Thymus (tissue), 11 donors: ENCODE measurements at regions not wholly inside any gene's neighbourhood (a gene's known extent, or its start where the extent isn't known, plus 50 kb on each side); places are given as distances from the start of the nearest gene placed in this dataset.

ENCODE experiments used
- DNase-seq, 9 donors: peaks; one replicate each; pipeline ENCODE4 v3.0.0-alpha.2; 2013; ENCODE audit warnings: low spot score in 9 of 9, low read depth in 6 of 9, missing footprints in 1 of 9
- H3K27ac ChIP-seq, 2 donors: one replicate each; pipeline ENCODE4 v1.5.1; 2013; ENCODE audit warnings: control low read depth in 1 of 2, low read depth in 1 of 2, low read length in 1 of 2, mild to moderate bottlenecking in 1 of 2, moderate library complexity in 1 of 2
- H3K27me3 ChIP-seq, 2 donors: one replicate each; pipeline ENCODE4 v1.5.1; 2013; ENCODE audit warnings: low read length in 1 of 2; ENCODE audit not compliant: control insufficient read depth in 2 of 2, insufficient read depth in 1 of 2
- H3K36me3 ChIP-seq, 2 donors: one replicate each; pipeline ENCODE4 v1.5.1; 2013; ENCODE audit warnings: low read length in 1 of 2, mild to moderate bottlenecking in 1 of 2, moderate library complexity in 1 of 2; ENCODE audit not compliant: control insufficient read depth in 2 of 2, insufficient read depth in 2 of 2
- H3K4me1 ChIP-seq, 2 donors: one replicate each; pipeline ENCODE4 v1.5.1; 2013; ENCODE audit warnings: low read length in 2 of 2; ENCODE audit not compliant: control insufficient read depth in 2 of 2, insufficient read depth in 2 of 2
- H3K4me3 ChIP-seq, 2 donors: one replicate each; pipeline ENCODE4 v1.5.1; 2013; ENCODE audit warnings: low read length in 2 of 2, control low read depth in 1 of 2, mild to moderate bottlenecking in 1 of 2
- H3K9me3 ChIP-seq, 2 donors: one replicate each; pipeline ENCODE4 v1.5.1; 2013; ENCODE audit warnings: low read length in 1 of 2, mild to moderate bottlenecking in 1 of 2; ENCODE audit not compliant: control insufficient read depth in 2 of 2, insufficient read depth in 1 of 2
- WGBS: extraction: QIAGEN DNeasy Blood & Tissue Kit; methylation state at CpG from one replicate; pipeline ENCODE4 v1.1.7; 2013; 5-methylcytosine and 5-hydroxymethylcytosine counted together
- donor health status: healthy.

DNA sequence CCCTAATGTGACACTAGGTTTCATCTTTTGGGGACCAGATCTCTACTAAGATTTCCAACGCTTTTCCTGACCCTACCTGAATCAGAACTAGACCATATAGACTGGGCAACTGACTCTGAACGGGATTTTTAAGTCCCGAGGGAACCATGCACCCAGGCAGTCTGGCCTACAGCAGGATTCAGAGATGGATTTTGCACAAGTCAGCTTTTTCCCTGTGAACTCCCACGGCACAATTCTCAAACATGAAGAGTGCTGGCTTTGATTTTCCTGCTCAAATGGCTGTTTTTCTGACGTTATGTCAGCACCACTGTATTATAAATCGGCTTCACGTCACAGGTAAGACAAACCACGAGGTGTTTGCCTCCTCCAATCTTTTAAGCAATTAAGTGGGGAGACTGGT lies 409.1 kb downstream of the TCERG1L start:
- H3K27ac ChIP-seq, result no peak overlapping the region
- H3K36me3 ChIP-seq, result no peaks in the 10 kb centered on the region
- 86% methylated on average over 8 of the region's 8 CpGs for WGBS
- H3K27me3 ChIP-seq, result no peaks in the 10 kb centered on the region
- H3K9me3 ChIP-seq, result peaks cover 0 to 1% of the 10 kb centered on the region in 2 donors
- no peak overlapping the region for H3K4me3 ChIP-seq
- no peak for DNase-seq
- H3K4me1 ChIP-seq, result no peaks in the 10 kb centered on the region

DNA sequence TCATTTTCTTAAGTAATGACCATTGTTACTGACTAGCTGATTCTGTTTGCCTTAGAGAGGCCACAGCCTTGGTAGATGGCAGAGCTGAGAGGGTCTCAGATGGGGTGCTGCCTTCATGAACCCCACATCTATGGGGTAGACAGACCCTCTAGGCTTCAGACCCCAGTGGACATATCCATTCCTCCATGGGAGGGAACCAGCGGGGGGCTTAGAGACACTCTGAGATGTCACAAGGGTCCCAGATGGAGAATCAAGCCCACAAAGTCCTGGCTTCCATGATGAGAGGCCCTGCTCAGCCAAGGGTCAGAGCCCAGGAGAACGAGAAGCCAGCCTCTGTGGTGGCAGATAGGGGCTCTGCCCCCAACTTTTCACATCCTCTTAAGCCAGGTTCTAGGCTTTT lies 408.6 kb downstream of the TCERG1L start:
- Histone ChIP-seq H3K36me3 (no peaks in the 10 kb centered on the region), H3K4me3 (no peak overlapping the region), H3K9me3 (peaks cover 0 to 1% of the 10 kb centered on the region in 2 donors), H3K27me3 (no peaks in the 10 kb centered on the region), H3K4me1 (no peaks in the 10 kb centered on the region), H3K27ac (no peak overlapping the region)
- DNase-seq, result no peak
- 78% methylated on average over 2 of the region's 2 CpGs for WGBS

DNA sequence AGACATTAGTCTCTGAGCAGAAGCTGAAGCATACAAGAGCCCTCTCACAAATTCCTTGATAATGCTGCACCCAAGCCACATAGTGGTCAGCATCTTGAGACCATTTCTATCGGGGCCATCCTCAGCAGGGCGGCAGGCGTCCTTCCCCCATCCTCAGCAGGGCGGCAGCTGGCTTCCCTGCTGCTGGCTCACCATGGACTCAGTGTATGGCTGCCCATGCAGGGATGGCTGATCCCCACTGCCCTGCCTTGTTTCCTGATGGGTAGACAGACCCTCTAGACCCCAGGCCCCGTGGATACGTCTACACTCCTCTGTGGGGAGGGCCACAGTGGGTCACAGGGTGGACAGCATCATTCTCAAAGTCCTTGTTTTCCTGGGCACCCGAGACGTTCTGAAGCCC lies 406.8 kb downstream of the TCERG1L start:
- H3K4me1 ChIP-seq, result no peaks in the 10 kb centered on the region
- peaks cover 0 to 1% of the 10 kb centered on the region in 2 donors for H3K9me3 ChIP-seq
- no peak overlapping the region for H3K4me3 ChIP-seq
- 94% methylated on average over 8 of the region's 8 CpGs for WGBS
- no peaks in the 10 kb centered on the region for H3K36me3 ChIP-seq
- H3K27me3 ChIP-seq, result no peaks in the 10 kb centered on the region
- H3K27ac ChIP-seq, result no peak overlapping the region
- DNase-seq, result no peak

DNA sequence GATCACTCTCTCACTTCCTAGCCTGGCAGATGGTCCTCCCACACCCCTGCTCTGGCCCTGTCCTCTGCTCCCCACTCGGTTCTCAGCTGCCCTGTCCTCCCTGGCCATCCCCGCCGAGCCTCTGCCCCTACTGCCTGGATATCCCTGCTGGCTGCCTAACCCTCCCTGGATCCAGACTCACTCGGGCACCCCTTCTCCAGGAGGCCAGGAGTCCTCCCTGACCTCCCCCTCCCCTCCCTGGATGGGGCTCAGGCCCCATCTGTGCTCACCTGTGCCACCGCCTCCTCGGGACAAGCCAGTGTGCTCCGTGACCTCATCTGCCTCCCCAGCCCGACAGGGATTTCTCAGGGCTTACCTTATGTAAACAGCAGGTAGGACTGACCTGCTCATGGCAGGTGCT lies 406.1 kb downstream of the TCERG1L start:
- Histone ChIP-seq H3K27ac (no peak overlapping the region), H3K36me3 (no peaks in the 10 kb centered on the region), H3K4me3 (no peak overlapping the region), H3K27me3 (no peaks in the 10 kb centered on the region), H3K4me1 (no peaks in the 10 kb centered on the region), H3K9me3 (no peaks in the 10 kb centered on the region)
- 90% methylated on average over 8 of the region's 8 CpGs for WGBS
- no peak for DNase-seq

DNA sequence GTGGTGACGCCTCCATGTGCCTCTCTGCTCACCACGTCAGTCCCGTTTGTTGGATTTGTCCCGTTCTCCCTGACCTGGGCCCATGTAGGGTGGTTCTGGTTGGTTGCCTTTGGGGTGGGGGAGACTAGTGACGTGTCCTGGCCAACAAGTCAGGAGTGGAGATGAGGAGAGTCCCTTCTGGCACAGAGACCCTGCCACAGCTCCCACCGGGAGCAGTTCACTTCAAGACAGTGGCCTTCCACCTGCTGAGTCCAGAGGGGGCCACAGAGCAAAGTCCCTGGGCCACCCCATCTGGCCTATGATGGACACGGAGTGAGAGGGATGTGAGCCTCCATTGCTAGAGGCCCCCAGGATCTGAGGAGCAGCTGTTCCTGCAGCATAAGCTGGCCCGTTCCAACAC lies 405.6 kb downstream of the TCERG1L start:
- WGBS, result 77% methylated on average over 8 of the region's 8 CpGs

DNA sequence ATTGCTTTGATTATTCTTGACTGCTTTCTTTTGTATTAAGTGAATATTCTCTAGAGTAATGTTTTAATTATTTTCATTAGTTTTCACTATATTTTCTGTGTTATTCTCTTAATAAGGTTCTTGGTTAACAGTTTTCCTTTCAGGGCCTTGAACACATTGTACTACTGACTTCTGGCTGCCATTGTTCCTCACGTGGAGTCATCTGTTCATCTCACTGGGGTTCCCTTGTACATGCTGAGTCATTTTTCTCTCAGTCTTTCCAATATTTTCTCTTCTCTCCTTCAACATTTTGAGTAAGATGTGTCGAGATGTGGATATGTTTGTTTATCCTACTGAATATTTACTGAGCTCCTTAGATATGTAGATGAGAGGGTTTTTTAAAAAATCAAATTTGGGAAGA lies 400.7 kb downstream of the TCERG1L start:
- 91% methylated on average over 2 of the region's 2 CpGs for WGBS
- Histone ChIP-seq H3K4me3 (no peak overlapping the region), H3K4me1 (no peaks in the 10 kb centered on the region), H3K27me3 (no peaks in the 10 kb centered on the region), H3K27ac (no peak overlapping the region), H3K36me3 (no peaks in the 10 kb centered on the region), H3K9me3 (no peaks in the 10 kb centered on the region)
- no peak for DNase-seq

More for the DNA sequence above, 405.6 kb downstream of the TCERG1L start:
- Histone ChIP-seq H3K27ac (no peak overlapping the region), H3K4me1 (no peaks in the 10 kb centered on the region), H3K27me3 (no peaks in the 10 kb centered on the region), H3K36me3 (no peaks in the 10 kb centered on the region), H3K9me3 (no peaks in the 10 kb centered on the region), H3K4me3 (no peak overlapping the region)
- no peak for DNase-seq

DNA sequence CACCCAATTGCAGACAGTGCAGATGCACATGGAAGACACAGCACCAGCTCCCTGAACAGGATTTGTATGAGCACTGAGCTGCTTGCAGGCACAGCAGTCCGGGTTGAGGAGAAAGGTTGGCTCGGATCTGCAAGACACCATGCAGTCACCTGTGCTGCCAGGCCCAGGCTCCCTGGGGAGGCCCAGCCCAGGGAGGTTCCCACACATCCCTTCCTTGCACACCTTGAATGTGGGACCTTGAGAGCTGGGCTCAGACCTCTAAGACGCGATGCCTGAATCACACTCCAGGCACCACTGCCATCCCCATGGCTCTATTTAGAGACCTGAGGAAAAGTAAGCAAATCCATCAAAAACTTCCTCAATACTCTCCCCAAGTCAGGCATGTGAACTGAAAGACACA lies 397.7 kb downstream of the TCERG1L start:
- Histone ChIP-seq H3K36me3 (no peaks in the 10 kb centered on the region), H3K9me3 (no peaks in the 10 kb centered on the region), H3K4me3 (no peak overlapping the region), H3K27ac (no peak overlapping the region), H3K4me1 (no peaks in the 10 kb centered on the region), H3K27me3 (no peaks in the 10 kb centered on the region)
- 95% methylated on average over 4 of the region's 4 CpGs for WGBS
- no peak for DNase-seq

DNA sequence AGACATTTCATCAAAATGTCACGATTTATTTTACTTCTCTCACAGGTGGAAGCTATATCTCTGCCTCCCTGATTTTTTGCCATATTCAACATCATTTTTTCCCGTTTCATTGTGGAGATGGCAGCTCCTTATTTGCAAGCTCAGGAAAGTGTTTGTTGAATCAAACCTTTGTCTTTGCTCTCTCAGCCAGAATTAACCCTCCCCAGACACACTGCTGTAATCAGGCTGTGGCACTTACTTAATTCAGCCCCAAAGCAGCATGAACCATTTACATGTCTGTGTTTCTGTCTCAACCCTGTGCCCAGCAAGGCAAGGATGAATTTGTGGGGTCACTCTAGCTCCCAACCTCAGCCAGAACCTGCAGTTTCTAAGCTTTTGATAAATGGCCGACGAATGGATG lies 397.2 kb downstream of the TCERG1L start:
- H3K4me3 ChIP-seq, result no peak overlapping the region
- 92% methylated on average over 4 of the region's 4 CpGs for WGBS
- DNase-seq, result no peak

DNA sequence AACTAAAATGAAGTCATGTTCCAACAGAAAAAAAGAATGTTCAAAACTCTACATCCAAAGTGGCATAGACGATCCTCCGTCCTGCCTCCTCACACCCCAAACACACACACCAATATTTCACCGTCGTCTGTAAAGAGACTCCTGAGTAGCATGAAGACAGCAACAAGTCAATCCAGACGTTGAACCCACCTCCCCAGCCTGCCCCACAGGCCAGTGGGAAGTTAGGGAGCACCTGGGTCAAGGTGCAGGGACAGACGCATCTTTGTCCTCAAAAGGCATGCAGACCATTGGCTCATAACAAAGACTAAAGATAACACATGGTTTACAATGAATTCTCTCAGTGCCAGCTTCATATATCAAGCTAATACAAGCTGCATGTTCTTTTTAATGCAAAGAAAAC lies 396.5 kb downstream of the TCERG1L start:
- H3K9me3 ChIP-seq, result no peaks in the 10 kb centered on the region
- WGBS, result 78% methylated on average over 6 of the region's 6 CpGs
- H3K4me3 ChIP-seq, result no peak overlapping the region
- H3K4me1 ChIP-seq, result no peaks in the 10 kb centered on the region
- DNase-seq, result no peak
- no peaks in the 10 kb centered on the region for H3K36me3 ChIP-seq
- no peak overlapping the region for H3K27ac ChIP-seq
- H3K27me3 ChIP-seq, result no peaks in the 10 kb centered on the region

More for the DNA sequence above, 397.2 kb downstream of the TCERG1L start:
- H3K27ac ChIP-seq, result no peak overlapping the region
- no peaks in the 10 kb centered on the region for H3K36me3 ChIP-seq
- no peaks in the 10 kb centered on the region for H3K27me3 ChIP-seq
- H3K4me1 ChIP-seq, result no peaks in the 10 kb centered on the region
- H3K9me3 ChIP-seq, result no peaks in the 10 kb centered on the region

DNA sequence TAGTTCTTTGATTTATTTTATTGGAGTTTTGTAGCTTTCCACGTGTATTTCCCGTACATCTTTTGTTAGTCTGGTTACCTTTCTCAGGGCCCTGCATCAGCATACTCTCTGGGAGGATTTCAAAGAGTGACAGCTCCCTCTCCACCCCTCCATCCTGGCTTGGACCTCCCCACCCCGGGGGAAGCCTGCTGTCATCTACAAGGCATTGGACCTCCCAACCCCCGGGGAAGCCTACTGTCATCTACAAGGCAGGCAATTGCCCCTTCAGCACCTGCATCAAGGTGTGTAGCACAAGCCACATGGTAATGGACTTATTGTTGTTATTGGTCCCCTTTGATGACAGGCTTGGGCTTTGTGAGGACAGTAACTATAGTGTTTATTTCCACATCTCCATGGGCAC lies 390.1 kb downstream of the TCERG1L start:
- Histone ChIP-seq H3K4me3 (no peak overlapping the region), H3K27me3 (no peaks in the 10 kb centered on the region), H3K9me3 (no peaks in the 10 kb centered on the region), H3K36me3 (no peaks in the 10 kb centered on the region), H3K27ac (no peak overlapping the region), H3K4me1 (no peaks in the 10 kb centered on the region)
- DNase-seq, result no peak
- WGBS, result 88% methylated on average over 4 of the region's 4 CpGs
